PC-9 (cell line): ENCODE measurements at regions not wholly inside any gene's neighbourhood (a gene's known extent, or its start where the extent isn't known, plus 50 kb on each side); places are given as distances from the start of the nearest gene placed in this dataset.

Source experiments
- BruUV-seq: library from RNA; stranded (reverse); fragments of 400-500 nt; replicated peaks from 2 replicates; lab custom pipeline; 2021; lab: Mats Ljungman, UMichigan
- CTCF ChIA-PET: fragments of 300-600 bp; sonication (Branson Sonifier 250); formaldehyde crosslinking; loops from one replicate; lab custom pipeline; 2022; ENCODE audit warnings: antibody characterized with exemption; lab: Charles Lee
- POLR2A ChIA-PET: fragments of 300-600 bp; sonication (Branson Sonifier 250); formaldehyde crosslinking; loops from one replicate; lab custom pipeline; 2022; ENCODE audit warnings: antibody characterized with exemption; ENCODE audit not compliant: unreplicated experiment; lab: Charles Lee
- DNase-seq, 2 experiments: peaks; one replicate each; pipeline versions ENCODE4 v3.0.0 to v3.0.0-alpha.2; 2015 to 2022; ENCODE audit warnings: mixed read lengths in 1 of 2
- H2AFZ ChIP-seq: fragments of 200-600 bp; sonication (generic); 2 replicates; pipeline ENCODE4 v1.8.1; 2017; ENCODE audit warnings: antibody characterized with exemption
- H3F3A ChIP-seq: fragments of 200-600 bp; sonication (generic); 2 replicates; pipeline ENCODE4 v1.8.1; 2017; ENCODE audit warnings: antibody characterized with exemption, mild to moderate bottlenecking, low read depth; ENCODE audit not compliant: insufficient read depth
- H3K27ac ChIP-seq: fragments of 200-600 bp; sonication (generic); 2 replicates; pipeline ENCODE4 v1.6.1; 2016; ENCODE audit warnings: mixed run types
- H3K27me3 ChIP-seq: fragments of 200-600 bp; sonication (generic); 2 replicates; pipeline ENCODE4 v1.6.1; 2016; ENCODE audit warnings: low read depth, mixed run types; ENCODE audit not compliant: insufficient read depth
- H3K36me3 ChIP-seq: fragments of 200-600 bp; sonication (generic); 2 replicates; pipeline ENCODE4 v1.6.1; 2016; ENCODE audit warnings: low read depth, mixed run types
- H3K4me1 ChIP-seq: fragments of 200-600 bp; sonication (generic); replicated peaks from 2 replicates; pipeline ENCODE4 v1.6.1; 2016; ENCODE audit warnings: mixed run types; ENCODE audit not compliant: insufficient read depth
- H3K4me2 ChIP-seq: fragments of 200-600 bp; sonication (generic); 2 replicates; pipeline ENCODE4 v1.6.1; 2017; ENCODE audit warnings: mixed run types
- H3K4me3 ChIP-seq: fragments of 200-600 bp; sonication (generic); 2 replicates; pipeline ENCODE4 v1.6.1; 2016; ENCODE audit warnings: mixed run types
- H3K79me2 ChIP-seq: fragments of 200-600 bp; sonication (generic); 2 replicates; pipeline ENCODE4 v1.6.1; 2017; ENCODE audit warnings: low read depth, mixed run types
- H3K9me2 ChIP-seq: fragments of 200-600 bp; sonication (generic); 2 replicates; pipeline ENCODE4 v1.8.1; 2017; ENCODE audit warnings: mild to moderate bottlenecking; ENCODE audit not compliant: insufficient read depth
- H3K9me3 ChIP-seq: fragments of 200-600 bp; sonication (generic); 2 replicates; pipeline ENCODE4 v1.8.1; 2016; ENCODE audit warnings: low read depth; ENCODE audit not compliant: insufficient read depth
- H4K20me1 ChIP-seq: fragments of 200-600 bp; sonication (generic); 2 replicates; pipeline ENCODE4 v1.8.1; 2017; ENCODE audit not compliant: insufficient read depth
- CTCF ChIP-seq: fragments of 200-600 bp; sonication (generic); conservative IDR thresholded peaks from 2 replicates; pipeline ENCODE4 v1.6.1; 2017; ENCODE audit warnings: mixed run types, antibody characterized with exemption, mild to moderate bottlenecking, moderate library complexity
- EZH2 ChIP-seq: fragments of 200-600 bp; sonication (generic); IDR thresholded peaks from 2 replicates; pipeline ENCODE4 v1.8.0; 2017; ENCODE audit warnings: antibody characterized with exemption, low read depth
- intact Hi-C: fragments of 100-400 bp; cut with micrococcal nuclease; formaldehyde crosslinking; loops from one replicate; pipeline ENCODE4 v1.10.0; 2022; ENCODE audit not compliant: unreplicated experiment

- no peak overlapping the region for H3K27ac ChIP-seq
- ChIA-PET CTCF (no interaction called here), POLR2A (no interaction called here)
- H3K9me3 ChIP-seq, result no peaks in the 10 kb centered on the region
- H3F3A ChIP-seq, result no peaks in the 10 kb centered on the region
- no peak for DNase-seq
- no peaks in the 10 kb centered on the region for H3K36me3 ChIP-seq
- no peak overlapping the region for H3K4me2 ChIP-seq
- H2AFZ ChIP-seq, result no peak overlapping the region
- H3K9me2 ChIP-seq, result no peaks in the 10 kb centered on the region; the same call in 1 of the 2 replicates
- TF ChIP-seq CTCF, result no peak
- no peak for TF ChIP-seq EZH2
- no peaks in the 10 kb centered on the region for H3K27me3 ChIP-seq
- no peaks in the 10 kb centered on the region for H3K79me2 ChIP-seq
- H3K4me1 ChIP-seq, result no peaks in the 10 kb centered on the region
- no peak overlapping the region for H3K4me3 ChIP-seq
- BruUV-seq, result no TSS peak
- intact Hi-C loops, result no loop called here
- no peaks in the 10 kb centered on the region for H4K20me1 ChIP-seq
These were observed 295.3 kb upstream of the GALNTL6 start for GRCh38 chr4:171517883-171518282.

GRCh38 chr4:171516694-171517093, 296.5 kb upstream of the GALNTL6 start:
- H3K27me3 ChIP-seq, result no peaks in the 10 kb centered on the region
- no peaks in the 10 kb centered on the region for H3F3A ChIP-seq
- DNase-seq, result no peak
- TF ChIP-seq EZH2, result no peak
- no peak for TF ChIP-seq CTCF
- no peaks in the 10 kb centered on the region for H3K79me2 ChIP-seq
- intact Hi-C loops, result no loop called here
- ChIA-PET POLR2A (no interaction called here), CTCF (interaction anchor here (0.6 kb wide), 1 partner anchor 654 kb away, joined by 7 read pairs; no protein-coding TSS in a partner anchor)
- H3K9me3 ChIP-seq, result no peaks in the 10 kb centered on the region
- BruUV-seq, result no TSS peak
- H4K20me1 ChIP-seq, result no peaks in the 10 kb centered on the region
- no peaks in the 10 kb centered on the region for H3K36me3 ChIP-seq
- H3K4me1 ChIP-seq, result no peaks in the 10 kb centered on the region
- H2AFZ ChIP-seq, result no peak overlapping the region
- no peak overlapping the region for H3K4me3 ChIP-seq
- H3K27ac ChIP-seq, result no peak overlapping the region
- H3K9me2 ChIP-seq, result no peaks in the 10 kb centered on the region; the same call in 1 of the 2 replicates
- H3K4me2 ChIP-seq, result no peak overlapping the region

GRCh38 chr4:171484681-171485080, 328.5 kb upstream of the GALNTL6 start:
- Histone ChIP-seq H3K9me3 (no peaks in the 10 kb centered on the region), H3K4me1 (no peaks in the 10 kb centered on the region), H3K79me2 (no peaks in the 10 kb centered on the region), H3K27me3 (no peaks in the 10 kb centered on the region), H3K36me3 (no peaks in the 10 kb centered on the region), H3K9me2 (no peaks in the 10 kb centered on the region), H3F3A (no peaks in the 10 kb centered on the region), H3K4me2 (no peak overlapping the region), H2AFZ (no peak overlapping the region), H3K27ac (no peak overlapping the region), H4K20me1 (no peaks in the 10 kb centered on the region), H3K4me3 (no peak overlapping the region)
- no TSS peak for BruUV-seq
- ChIA-PET CTCF (no interaction called here), POLR2A (no interaction called here)
- TF ChIP-seq CTCF (no peak), EZH2 (no peak)
- intact Hi-C loops, result no loop called here
- DNase-seq, result no peak
